CMK (cell line): ENCODE measurements at regions not wholly inside any gene's neighbourhood (a gene's known extent, or its start where the extent isn't known, plus 50 kb on each side); places are given as distances from the start of the nearest gene placed in this dataset.
A peak's percentile ranks its signal among the peaks of the same experiment; 100 is the strongest.

ENCODE experiments used
- DNase-seq: peaks from one replicate; pipeline ENCODE4 v3.0.0-alpha.2; 2010; ENCODE audit warnings: low read depth

- no peak for DNase-seq
Measured at GRCh38 chr1:87560601-87561360, 232.1 kb downstream of the LMO4 start.

- DNase-seq, result no peak
Measured at GRCh38 chr1:87563211-87563610, 234.5 kb downstream of the LMO4 start.

- no peak for DNase-seq
Measured at GRCh38 chr1:87565861-87566260, 237.2 kb downstream of the LMO4 start.

GRCh38 chr1:87568005-87568404 lies 239.3 kb downstream of the LMO4 start:
- DNase-seq, result no peak

DNA sequence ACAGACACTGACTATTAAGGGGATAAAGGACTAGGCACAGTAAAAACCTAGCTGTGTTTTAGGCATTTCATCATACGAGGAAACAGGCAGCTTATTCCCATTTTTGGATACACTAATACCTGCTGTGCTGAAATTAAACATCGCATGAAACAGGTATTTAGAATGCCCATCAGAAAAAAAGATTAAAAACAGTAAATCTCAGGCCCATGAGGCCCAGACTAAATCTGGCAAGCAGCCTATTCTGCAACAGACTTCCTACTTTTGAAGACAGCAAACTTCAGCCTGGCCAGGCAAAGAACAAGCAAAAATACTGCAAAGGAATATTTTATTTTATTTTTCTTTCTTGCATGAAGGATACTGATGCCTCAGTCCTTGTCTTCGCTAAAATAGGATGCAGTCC lies 240.2 kb downstream of the LMO4 start:
- no peak for DNase-seq

DNA sequence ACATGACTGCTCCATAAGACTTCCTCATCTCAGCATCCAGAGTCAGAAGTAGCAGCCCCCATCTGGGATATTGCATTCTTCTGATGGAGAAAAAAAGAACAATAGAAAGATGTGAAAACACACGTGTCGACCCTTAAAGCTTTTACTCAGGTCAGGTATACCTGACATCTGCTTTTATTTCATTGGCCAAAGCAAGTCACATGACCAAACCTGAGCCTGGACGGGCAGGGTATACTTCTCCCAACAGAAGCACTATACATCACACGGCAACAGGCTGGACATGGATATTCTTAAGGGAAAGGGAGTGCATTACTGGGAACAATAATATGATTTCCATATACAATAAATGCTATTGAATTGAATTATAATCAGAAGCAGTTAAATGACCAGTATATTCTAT lies 243.3 kb downstream of the LMO4 start:
- DNase-seq, result no peak

- no peak for DNase-seq
Measured at GRCh38 chr1:87572891-87573290, 244.2 kb downstream of the LMO4 start.

DNA sequence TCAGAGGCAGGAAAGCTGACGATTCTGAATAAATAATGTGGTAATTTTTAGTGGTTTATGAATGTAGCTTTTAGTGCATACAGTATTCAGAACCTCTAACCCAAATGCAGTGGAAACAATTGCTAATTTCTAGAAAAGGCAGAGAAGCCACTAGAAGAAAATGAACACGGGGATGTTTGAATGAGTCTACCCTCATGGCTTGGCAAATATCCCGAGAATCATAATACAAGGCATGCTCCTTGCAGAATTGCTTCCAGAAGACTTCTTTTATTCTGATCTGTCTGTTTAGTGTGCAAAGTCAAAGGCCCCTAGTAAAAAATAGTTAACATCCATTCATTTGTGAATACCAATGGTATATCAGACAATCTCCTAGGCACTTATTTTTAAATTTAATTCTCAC lies 246.8 kb downstream of the LMO4 start:
- no peak for DNase-seq

- DNase-seq, result no peak
Measured at GRCh38 chr1:87578464-87578863, 249.8 kb downstream of the LMO4 start.

DNA sequence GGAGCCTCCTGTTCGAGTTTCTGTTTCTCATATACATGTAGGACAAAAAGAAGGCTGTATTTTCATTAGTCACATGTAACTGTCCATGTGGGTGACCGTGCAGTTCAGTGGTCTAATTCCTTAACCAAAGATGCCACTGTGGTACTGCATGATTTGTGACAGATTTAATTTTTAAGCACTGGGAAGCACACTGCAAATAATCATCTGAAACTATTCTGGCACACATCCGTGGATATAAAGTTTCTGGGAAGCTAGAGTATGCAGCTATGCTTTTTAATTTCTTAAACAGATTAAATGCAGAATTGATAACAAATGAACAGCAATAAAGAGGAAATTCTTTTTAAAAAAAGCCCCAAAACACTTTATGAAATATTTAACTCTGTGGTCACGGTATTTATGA lies 254.8 kb downstream of the LMO4 start:
- no peak for DNase-seq

DNA sequence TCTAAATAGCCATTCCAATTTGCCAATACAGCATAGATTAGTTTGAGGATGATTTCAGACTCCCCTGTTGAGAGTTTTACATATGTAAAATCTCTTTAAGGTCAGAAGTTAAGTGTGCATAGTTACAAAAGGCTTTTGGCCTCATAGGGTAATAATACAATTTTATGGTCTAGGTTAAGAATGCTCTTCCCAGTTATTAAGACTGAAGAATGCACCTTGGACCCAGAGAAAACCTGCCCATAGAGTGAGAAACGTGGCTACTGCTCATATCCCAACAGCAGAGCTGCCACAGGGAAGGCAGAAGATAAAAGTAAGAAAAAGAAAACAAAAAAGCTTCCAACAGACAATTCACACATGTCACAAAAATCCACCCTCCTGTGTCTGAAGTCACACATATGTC lies 255.9 kb downstream of the LMO4 start:
- DNase-seq, result no peak

GRCh38 chr1:87586501-87586900 lies 257.8 kb downstream of the LMO4 start:
- no peak for DNase-seq

GRCh38 chr1:87588495-87588894 lies 259.8 kb downstream of the LMO4 start:
- DNase-seq, result no peak

DNA sequence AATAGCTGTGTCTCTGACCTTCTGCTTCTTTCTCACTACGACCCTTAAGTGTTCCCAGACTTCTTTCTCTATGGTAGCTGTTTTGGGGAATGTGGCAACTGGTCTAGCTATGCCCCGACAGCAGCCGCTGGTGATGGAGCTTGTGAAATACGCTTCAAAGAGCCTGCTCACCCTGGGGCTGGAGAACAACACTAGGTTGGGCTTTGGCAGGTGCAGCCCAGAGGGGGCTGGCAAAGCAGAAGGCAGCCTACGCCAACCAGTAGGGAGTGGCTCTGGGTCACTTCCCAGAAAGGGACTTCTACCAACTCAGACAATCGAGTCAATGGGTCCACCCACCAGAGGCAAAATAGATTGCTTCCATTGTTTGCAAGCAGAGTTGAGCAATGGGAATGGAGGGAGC lies 262.8 kb downstream of the LMO4 start:
- DNase-seq, result no peak

GRCh38 chr1:87592156-87592555 lies 263.5 kb downstream of the LMO4 start:
- DNase-seq, result no peak

DNA sequence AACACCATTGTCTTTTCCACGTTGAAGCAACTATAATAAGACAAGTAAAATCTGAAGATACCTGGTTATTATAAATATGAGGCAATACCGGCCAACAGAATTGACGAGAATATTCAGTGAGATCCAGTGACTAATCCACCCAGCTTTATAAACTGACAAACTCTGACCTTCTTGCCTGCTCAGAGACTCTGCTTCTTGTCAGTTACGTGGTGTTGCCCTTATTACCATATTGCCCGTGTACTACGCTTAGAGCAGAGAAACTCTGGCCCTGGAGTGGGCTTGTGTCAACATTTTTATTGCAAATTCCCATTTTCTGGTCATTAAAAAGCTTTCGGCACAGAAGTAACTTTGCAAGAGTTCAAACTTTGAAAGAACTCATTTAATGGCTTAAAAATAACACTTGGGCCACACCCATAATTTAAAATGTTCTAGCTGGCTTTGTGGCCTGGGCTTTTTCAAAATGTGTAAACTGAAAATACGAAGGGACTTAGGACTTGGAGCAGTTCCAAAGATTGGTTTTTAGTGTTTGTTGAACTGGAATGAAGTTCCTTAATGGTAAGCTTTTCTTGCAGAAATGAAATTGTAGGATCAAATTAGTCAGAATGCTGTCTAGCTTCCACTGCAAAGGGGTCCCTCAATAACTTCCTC lies 266.2 kb downstream of the LMO4 start:
- DNase-seq, result no peak

GRCh38 chr1:87595384-87595781 lies 266.7 kb downstream of the LMO4 start:
- DNase-seq, result no peak

DNA sequence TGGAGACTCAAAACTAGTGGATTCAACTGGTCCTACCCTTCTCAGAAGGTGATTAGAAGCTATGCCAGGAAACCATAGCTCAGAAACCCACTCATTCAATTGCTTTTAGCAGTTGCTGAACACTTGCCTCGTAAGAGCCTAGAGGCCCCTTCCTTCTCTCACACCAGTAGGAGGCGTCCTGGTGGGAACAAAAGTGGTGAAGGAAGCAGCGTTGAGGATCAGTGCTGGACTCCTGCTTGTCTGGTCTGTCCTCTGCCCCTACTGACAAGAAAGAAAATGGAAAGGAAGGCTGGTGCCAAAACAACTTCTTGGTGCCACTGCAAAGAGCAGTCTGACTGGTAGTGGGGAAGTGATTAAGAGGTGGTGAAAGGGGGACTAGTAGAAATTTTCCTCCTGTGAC lies 269.7 kb downstream of the LMO4 start:
- peak; percentile 8 for DNase-seq

DNA sequence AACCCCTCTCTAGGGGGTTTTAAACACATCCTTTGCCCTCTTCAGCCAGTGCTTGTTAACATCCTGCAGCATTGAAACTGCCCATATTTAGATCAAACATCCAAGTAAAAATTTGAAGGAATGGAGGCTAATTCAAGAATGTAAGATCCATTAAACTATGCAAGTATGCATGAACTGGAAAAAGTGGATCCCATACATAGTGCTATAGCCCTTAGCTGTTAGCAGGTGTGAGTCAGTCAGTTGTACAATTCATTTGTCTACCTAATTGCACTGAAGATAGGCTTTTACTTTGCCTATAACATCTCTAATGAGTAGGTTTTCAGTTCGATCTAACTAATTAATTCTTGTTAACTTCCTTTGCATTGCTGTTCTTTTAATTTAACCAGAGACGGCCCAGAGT lies 270.9 kb downstream of the LMO4 start:
- DNase-seq, result no peak

DNA sequence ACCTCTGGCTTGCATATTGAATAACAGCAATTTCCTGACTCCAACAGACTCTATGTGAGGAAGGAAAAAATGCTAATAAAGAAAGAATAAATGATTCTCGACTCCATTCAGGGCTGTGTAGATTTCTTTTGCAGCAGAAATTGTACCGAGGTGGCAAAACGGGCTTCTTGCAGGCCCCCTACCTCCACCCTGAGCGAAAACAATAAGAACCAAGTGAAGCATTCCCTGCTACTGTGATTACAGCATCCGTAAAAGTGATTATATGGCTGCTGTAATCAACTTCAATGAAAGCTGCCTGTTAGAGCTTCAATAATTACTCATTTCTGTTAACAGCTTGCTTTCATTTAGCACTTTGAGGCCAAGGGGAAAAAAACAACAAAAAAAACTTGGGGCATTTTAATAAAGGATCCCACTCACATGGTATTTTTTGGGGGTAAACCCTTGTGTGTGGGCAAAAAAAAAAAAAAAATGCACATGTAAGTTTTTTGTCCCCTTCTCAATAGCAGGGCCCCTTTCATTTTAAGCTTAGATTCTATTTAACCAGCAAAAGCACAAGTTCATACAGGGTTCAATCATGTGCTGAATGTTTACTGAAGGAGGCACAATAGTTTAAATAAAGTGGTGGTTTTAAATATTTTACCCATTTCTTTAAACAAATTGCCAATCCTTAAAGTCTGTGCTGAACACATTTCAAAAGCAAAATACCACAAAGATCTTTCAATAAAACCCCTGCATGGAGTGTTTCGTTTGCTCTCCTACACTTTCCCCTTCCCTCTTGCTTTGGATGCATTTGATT lies 271.6 kb downstream of the LMO4 start:
- no peak for DNase-seq

DNA sequence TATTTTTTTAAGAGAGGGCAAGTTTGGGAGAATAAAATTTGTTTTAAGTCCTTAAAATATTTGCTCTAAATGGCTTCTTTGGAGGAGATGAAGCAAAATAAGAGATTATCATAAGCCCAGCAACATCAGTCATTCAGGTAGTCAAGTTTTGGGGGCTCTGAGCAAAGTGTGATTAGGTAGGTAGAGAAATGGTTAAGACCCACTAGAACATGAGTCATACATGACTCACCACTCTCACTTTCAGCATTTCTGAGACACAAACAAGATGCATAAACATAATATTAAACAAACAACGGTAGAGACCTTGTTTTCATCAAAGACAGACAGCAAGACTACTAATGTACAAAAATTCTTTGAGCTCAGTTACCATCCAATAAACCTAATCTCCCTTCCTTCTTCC lies 272.2 kb downstream of the LMO4 start:
- DNase-seq, result no peak

DNA sequence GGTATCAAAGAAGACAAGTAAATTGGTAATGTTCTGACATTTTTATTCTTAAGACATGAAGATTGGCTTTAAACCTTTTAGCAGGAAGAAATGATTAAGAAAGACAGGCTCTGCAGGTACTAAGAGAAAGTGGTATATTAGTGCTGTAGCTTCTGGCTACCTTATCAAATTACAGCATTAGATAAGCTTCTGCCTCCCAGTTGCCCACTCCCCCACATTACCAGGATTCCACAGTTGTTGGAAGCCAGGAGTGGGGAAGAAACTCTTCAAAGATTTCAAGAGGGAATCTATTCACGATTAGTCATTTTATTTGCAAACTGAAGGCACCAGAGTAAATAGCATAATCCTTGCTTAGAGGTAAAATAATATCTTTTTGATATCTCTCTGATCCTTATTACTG lies 274.9 kb downstream of the LMO4 start:
- DNase-seq, result no peak

GRCh38 chr1:87612956-87613355 lies 284.3 kb downstream of the LMO4 start:
- no peak for DNase-seq
